ENCODE measurements at regions not wholly inside any gene's neighbourhood (a gene's known extent, or its start where the extent isn't known, plus 50 kb on each side); places are given as distances from the start of the nearest gene placed in this dataset.

- Mint-ChIP-seq H3K27me3 (ENCODE audit: low read depth) (no peaks in the 10 kb centered on the region), H3K36me3 (no peaks in the 10 kb centered on the region), H3K4me3 (no peak overlapping the region), H3K27ac (no peak overlapping the region), H3K4me1 (no peaks in the 10 kb centered on the region), H3K9me3 (peaks cover 20% of the 10 kb centered on the region)
- no peak for DNase-seq (ENCODE audit: low spot score)
- POLR2A ChIA-PET, result no interaction called here
- CTCF ChIA-PET, result no interaction called here
- no peak for ATAC-seq
- TF ChIP-seq ZMAT4 (CRISPR knock-in tag; IDR thresholded peaks at IDR 0.05) (no peak), CBFB (CRISPR knock-in tag; IDR thresholded peaks at IDR 0.05; ENCODE audit: low read depth) (no peak), HMGXB4 (CRISPR knock-in tag; IDR thresholded peaks at IDR 0.05) (no peak), ZNF121 (CRISPR knock-in tag; IDR thresholded peaks at IDR 0.05) (no peak), NFATC4 (CRISPR knock-in tag; IDR thresholded peaks at IDR 0.05) (no peak), TEAD1 (CRISPR knock-in tag; IDR thresholded peaks at IDR 0.05) (no peak), ETV6 (CRISPR knock-in tag; IDR thresholded peaks at IDR 0.05) (no peak), NR2C2 (CRISPR knock-in tag; IDR thresholded peaks at IDR 0.05) (no peak), USF2 (CRISPR knock-in tag; IDR thresholded peaks at IDR 0.05) (no peak), ZNF671 (CRISPR knock-in tag; IDR thresholded peaks at IDR 0.05) (no peak), ESRRA (CRISPR knock-in tag; IDR thresholded peaks at IDR 0.05; ENCODE audit: borderline replicate concordance) (no peak), IRF2 (CRISPR knock-in tag; IDR thresholded peaks at IDR 0.05; ENCODE audit: borderline replicate concordance, low read depth) (no peak), RORB (CRISPR knock-in tag; IDR thresholded peaks at IDR 0.05) (no peak), MYBL2 (CRISPR knock-in tag; IDR thresholded peaks at IDR 0.05) (no peak), SMAD4 (CRISPR knock-in tag; IDR thresholded peaks at IDR 0.05) (no peak), ZBTB43 (CRISPR knock-in tag; IDR thresholded peaks at IDR 0.05) (no peak), TCF7 (CRISPR knock-in tag; IDR thresholded peaks at IDR 0.05; ENCODE audit: low read depth) (no peak), ZSCAN18 (CRISPR knock-in tag; IDR thresholded peaks at IDR 0.05) (no peak), STAT6 (CRISPR knock-in tag; conservative IDR thresholded peaks at IDR 0.05; ENCODE audit: low read depth) (no peak), ZNF425 (CRISPR knock-in tag; conservative IDR thresholded peaks at IDR 0.05) (no peak)
These were observed 441.4 kb upstream of the SULF2 start for GRCh38 chr20:48226642-48227041.
